HEK293 (cell line): ENCODE measurements at regions not wholly inside any gene's neighbourhood (a gene's known extent, or its start where the extent isn't known, plus 50 kb on each side); places are given as distances from the start of the nearest gene placed in this dataset.

Source experiments
- CTCF ChIP-seq: fragments of 450-650 bp; formaldehyde crosslinking; IDR thresholded peaks from 2 replicates; pipeline ENCODE4 v1.5.1; 2016; ENCODE audit warnings: missing biosample characterization, missing genetic modification characterization
- MYNN ChIP-seq: fragments of 450-650 bp; formaldehyde crosslinking; IDR thresholded peaks from 2 replicates; pipeline ENCODE4 v1.5.1; 2016; ENCODE audit warnings: missing biosample characterization, missing genetic modification characterization, borderline replicate concordance
- ZNF239 ChIP-seq: fragments of 450-650 bp; formaldehyde crosslinking; IDR thresholded peaks from 2 replicates; pipeline ENCODE4 v1.5.1; 2016; ENCODE audit warnings: missing biosample characterization, missing genetic modification characterization

GRCh38 chr2:186342029-186342428 lies 144.0 kb upstream of the ZC3H15 start:
- TF ChIP-seq CTCF (tag by site-specific recombination) (no peak), ZNF239 (tag by site-specific recombination) (no peak), MYNN (tag by site-specific recombination) (no peak)
